ENCODE measurements at regions not wholly inside any gene's neighbourhood (a gene's known extent, or its start where the extent isn't known, plus 50 kb on each side); places are given as distances from the start of the nearest gene placed in this dataset.

- no peak for DNase-seq (ENCODE audit: low read depth)
- no peak for TF ChIP-seq CTCF (conservative IDR thresholded peaks at IDR 0.05; ENCODE audit: control insufficient read depth, insufficient read depth, low read depth, low read length)
- H3K4me3 ChIP-seq (ENCODE audit: control insufficient read depth, low read depth, low read length) = no peak overlapping the region
Observed at GRCh38 chr18:67964462-67964861, 447.9 kb upstream of the DSEL start.

- no peak for TF ChIP-seq CTCF (conservative IDR thresholded peaks at IDR 0.05; ENCODE audit: control insufficient read depth, insufficient read depth, low read depth, low read length)
- DNase-seq (ENCODE audit: low read depth) = no peak
- no peak overlapping the region for H3K4me3 ChIP-seq (ENCODE audit: control insufficient read depth, low read depth, low read length)
Observed at GRCh38 chr18:67961701-67962440, 445.4 kb upstream of the DSEL start.

GRCh38 chr18:67957684-67958083, 441.2 kb upstream of the DSEL start:
- H3K4me3 ChIP-seq (ENCODE audit: control insufficient read depth, low read depth, low read length) = no peak overlapping the region
- no peak for DNase-seq (ENCODE audit: low read depth)
- TF ChIP-seq CTCF (conservative IDR thresholded peaks at IDR 0.05; ENCODE audit: control insufficient read depth, insufficient read depth, low read depth, low read length) = no peak

- no peak for DNase-seq (ENCODE audit: low read depth)
- no peak for TF ChIP-seq CTCF (conservative IDR thresholded peaks at IDR 0.05; ENCODE audit: control insufficient read depth, insufficient read depth, low read depth, low read length)
- no peak overlapping the region for H3K4me3 ChIP-seq (ENCODE audit: control insufficient read depth, low read depth, low read length)
Observed at GRCh38 chr18:67954594-67954993, 438.1 kb upstream of the DSEL start.

GRCh38 chr18:67951137-67951536, 434.6 kb upstream of the DSEL start:
- no peak for DNase-seq (ENCODE audit: low read depth)
- TF ChIP-seq CTCF (conservative IDR thresholded peaks at IDR 0.05; ENCODE audit: control insufficient read depth, insufficient read depth, low read depth, low read length) = no peak
- H3K4me3 ChIP-seq (ENCODE audit: control insufficient read depth, low read depth, low read length) = no peak overlapping the region

GRCh38 chr18:67938660-67939059, 422.1 kb upstream of the DSEL start:
- peak; percentile 61 for DNase-seq (ENCODE audit: low read depth)
- no peak overlapping the region for H3K4me3 ChIP-seq (ENCODE audit: control insufficient read depth, low read depth, low read length)
- no peak for TF ChIP-seq CTCF (conservative IDR thresholded peaks at IDR 0.05; ENCODE audit: control insufficient read depth, insufficient read depth, low read depth, low read length)
